ENCODE measurements at regions not wholly inside any gene's neighbourhood (a gene's known extent, or its start where the extent isn't known, plus 50 kb on each side); places are given as distances from the start of the nearest gene placed in this dataset.

- ChIA-PET POLR2A (no interaction called here), CTCF (interaction anchor here (0.8 kb wide), 1 partner anchor 63 kb away, joined by 3 read pairs; no protein-coding TSS in a partner anchor)
- Histone ChIP-seq H3K27ac (ENCODE audit: extremely low read depth, low read depth, low read length) (no peak overlapping the region), H3K36me3 (ENCODE audit: control insufficient read depth in 2 of 2, insufficient read depth in 1 of 2, low read length in 2 of 2) (no peaks in the 10 kb centered on the region), H3K9me3 (ENCODE audit: control insufficient read depth, insufficient read depth, low read depth, low read length) (no peaks in the 10 kb centered on the region), H3K4me1 (ENCODE audit: control insufficient read depth, insufficient read depth, low read length) (no peaks in the 10 kb centered on the region), H3K4me3 (ENCODE audit: low read depth, low read length) (no peak overlapping the region)
- no peak for TF ChIP-seq ZNF549 (tag by site-specific recombination; IDR thresholded peaks at IDR 0.05)
- TF ChIP-seq ZNF274 (IDR thresholded peaks at IDR 0.05; ENCODE audit: low read length) = no peak
- TF ChIP-seq ZNF274 (tag by site-specific recombination; IDR thresholded peaks at IDR 0.05; ENCODE audit: borderline replicate concordance) = no peak
- no peak for TF ChIP-seq ZSCAN4 (tag by site-specific recombination; IDR thresholded peaks at IDR 0.05)
- TF ChIP-seq ZNF175 (tag by site-specific recombination; IDR thresholded peaks at IDR 0.05) = no peak
- no peak for TF ChIP-seq ZBTB7A (tag by site-specific recombination; IDR thresholded peaks at IDR 0.05; ENCODE audit: low read depth)
- no peak for TF ChIP-seq ZBTB26 (tag by site-specific recombination; optimal IDR thresholded peaks at IDR 0.05)
- TF ChIP-seq ZNF580 (tag by site-specific recombination; IDR thresholded peaks at IDR 0.05) = no peak
- TF ChIP-seq ZIC2 (tag by site-specific recombination; IDR thresholded peaks at IDR 0.05) = no peak
- no peak for TF ChIP-seq ZNF324 (tag by site-specific recombination; IDR thresholded peaks at IDR 0.05)
- no peak for TF ChIP-seq ZNF776 (tag by site-specific recombination; IDR thresholded peaks at IDR 0.05; ENCODE audit: borderline replicate concordance)
- TF ChIP-seq ZNF157 (tag by site-specific recombination; IDR thresholded peaks at IDR 0.05) = no peak
These were observed 52.5 kb upstream of the SKAP2 start for GRCh38 chr7:26916779-26917320.

- H3K9me3 ChIP-seq (ENCODE audit: control insufficient read depth, insufficient read depth, low read depth, low read length) = no peaks in the 10 kb centered on the region
- ChIA-PET POLR2A (no interaction called here), CTCF (interaction anchor here (0.8 kb wide), 2 partner anchors 62 to 202 kb away, joined by 3 read pairs; no protein-coding TSS in a partner anchor)
- H3K36me3 ChIP-seq (ENCODE audit: control insufficient read depth in 2 of 2, insufficient read depth in 1 of 2, low read length in 2 of 2) = no peaks in the 10 kb centered on the region
- H3K27ac ChIP-seq (ENCODE audit: extremely low read depth, low read depth, low read length) = no peak overlapping the region
- H3K4me1 ChIP-seq (ENCODE audit: control insufficient read depth, insufficient read depth, low read length) = no peaks in the 10 kb centered on the region
- no peak for TF ChIP-seq SP3 (tag by site-specific recombination; IDR thresholded peaks at IDR 0.05)
- TF ChIP-seq ZNF404 (tag by site-specific recombination; IDR thresholded peaks at IDR 0.05) = no peak
- TF ChIP-seq ZFP69B (tag by site-specific recombination; IDR thresholded peaks at IDR 0.05) = no peak
- no peak for TF ChIP-seq ZFP41 (tag by site-specific recombination; IDR thresholded peaks at IDR 0.05; ENCODE audit: borderline replicate concordance)
- no peak for TF ChIP-seq ZNF645 (tag by site-specific recombination; IDR thresholded peaks at IDR 0.05)
- no peak for TF ChIP-seq ZNF548 (tag by site-specific recombination; IDR thresholded peaks at IDR 0.05)
- TF ChIP-seq ZIC2 (tag by site-specific recombination; IDR thresholded peaks at IDR 0.05) = no peak
- TF ChIP-seq ZNF24 (tag by site-specific recombination; IDR thresholded peaks at IDR 0.05) = no peak
- no peak for TF ChIP-seq ZNF398 (tag by site-specific recombination; IDR thresholded peaks at IDR 0.05)
- no peak for TF ChIP-seq ZNF350 (tag by site-specific recombination; IDR thresholded peaks at IDR 0.05)
- TF ChIP-seq ZNF768 (tag by site-specific recombination; IDR thresholded peaks at IDR 0.05) = no peak
- no peak for TF ChIP-seq ZNF223 (tag by site-specific recombination; IDR thresholded peaks at IDR 0.05)
- no peak for TF ChIP-seq ZNF514 (tag by site-specific recombination; IDR thresholded peaks at IDR 0.05)
- TF ChIP-seq ELK4 (IDR thresholded peaks at IDR 0.05; ENCODE audit: borderline replicate concordance, low read depth, low read length) = no peak
- H3K4me3 ChIP-seq (ENCODE audit: low read depth, low read length) = no peak overlapping the region
These were observed 51.9 kb upstream of the SKAP2 start for GRCh38 chr7:26916336-26916735.

Measured in HEK293 (cell line).